Lower leg skin (tissue), 3 donors: ENCODE measurements at regions not wholly inside any gene's neighbourhood (a gene's known extent, or its start where the extent isn't known, plus 50 kb on each side); places are given as distances from the start of the nearest gene placed in this dataset.

ENCODE experiments used
- CTCF ChIP-seq, 3 donors: fragments of 450-650 bp; IDR thresholded peaks; one replicate each; pipeline ENCODE4 v1.5.1; 2016; ENCODE audit warnings: antibody characterized with exemption in 3 of 3, mild to moderate bottlenecking in 3 of 3, moderate library complexity in 2 of 3
- POLR2A ChIP-seq, 2 donors: fragments of 450-650 bp; IDR thresholded peaks; one replicate each; pipeline ENCODE4 v1.6.1; 2016 to 2017; ENCODE audit warnings: antibody characterized with exemption in 2 of 2, mild to moderate bottlenecking in 1 of 2, moderate library complexity in 1 of 2

- TF ChIP-seq POLR2A (IDR thresholded peaks at IDR 0.05) (no peak), CTCF (IDR thresholded peaks at IDR 0.05) (no peak)
These were observed 2387.6 kb upstream of the WWC1 start for GRCh38 chr5:165903835-165904234.
